COLO668 (cell line): ENCODE measurements at regions not wholly inside any gene's neighbourhood (a gene's known extent, or its start where the extent isn't known, plus 50 kb on each side); places are given as distances from the start of the nearest gene placed in this dataset.
"Not testable (repeated sequence)": the region's sequence is repeated elsewhere in the genome, so short reads cannot be mapped to it uniquely, and the experiment has no call there.

Source experiments
- DNase-seq: peaks from one replicate; lab custom pipeline; 2025; ENCODE audit not compliant: unreplicated experiment; lab: John Stamatoyannopoulos, UW

- DNase-seq, result no peak
These were observed 415.7 kb upstream of the ESRRG start for GRCh38 chr1:217138799-217139466.

GRCh38 chr1:217138173-217138765 is 415.0 kb upstream of the ESRRG start:
- no peak for DNase-seq

- peak; percentile 18 for DNase-seq
These were observed 414.1 kb upstream of the ESRRG start for GRCh38 chr1:217137210-217137881.

GRCh38 chr1:217136895-217137205 is 413.6 kb upstream of the ESRRG start:
- DNase-seq, result peak; percentile 45

GRCh38 chr1:217135987-217136894 is 413.0 kb upstream of the ESRRG start:
- peak; percentile 64 for DNase-seq

- DNase-seq, result peak; percentile 87
These were observed 412.3 kb upstream of the ESRRG start for GRCh38 chr1:217135569-217135915.

- peak; percentile 86 for DNase-seq
These were observed 411.8 kb upstream of the ESRRG start for GRCh38 chr1:217134857-217135568.

GRCh38 chr1:217133958-217134856 is 411.0 kb upstream of the ESRRG start:
- DNase-seq, result peak; percentile 82

GRCh38 chr1:217133092-217133491 is 409.9 kb upstream of the ESRRG start:
- DNase-seq, result no peak

- not testable (repeated sequence) for DNase-seq
These were observed 400.1 kb upstream of the ESRRG start for GRCh38 chr1:217123340-217123739.

GRCh38 chr1:217117973-217118465 is 394.8 kb upstream of the ESRRG start:
- no peak for DNase-seq

- no peak for DNase-seq
These were observed 392.5 kb upstream of the ESRRG start for GRCh38 chr1:217115404-217116380.

- no peak for DNase-seq
These were observed 386.7 kb upstream of the ESRRG start for GRCh38 chr1:217109928-217110327.

- DNase-seq, result peak; percentile 32
These were observed 383.1 kb upstream of the ESRRG start for GRCh38 chr1:217106231-217106901.

- DNase-seq, result peak; percentile 80
These were observed 382.2 kb upstream of the ESRRG start for GRCh38 chr1:217105437-217105836.

- DNase-seq, result no peak
These were observed 374.6 kb upstream of the ESRRG start for GRCh38 chr1:217097819-217098218.

GRCh38 chr1:217096200-217096599 is 373.0 kb upstream of the ESRRG start:
- no peak for DNase-seq

GRCh38 chr1:217095050-217095622 is 371.9 kb upstream of the ESRRG start:
- DNase-seq, result no peak
